GM21723 (cell line): ENCODE measurements at regions not wholly inside any gene's neighbourhood (a gene's known extent, or its start where the extent isn't known, plus 50 kb on each side); places are given as distances from the start of the nearest gene placed in this dataset.

ENCODE experiments used
- ATAC-seq: cut with Tn5 transposase; IDR thresholded peaks from one replicate; pipeline ENCODE4 v1.9.1; 2021; ENCODE audit warnings: mild to moderate bottlenecking, moderate library complexity; ENCODE audit not compliant: unreplicated experiment

- no peak for ATAC-seq
These were observed 359.9 kb upstream of the SLC14A2 start for GRCh38 chr18:45255197-45255890.

DNA sequence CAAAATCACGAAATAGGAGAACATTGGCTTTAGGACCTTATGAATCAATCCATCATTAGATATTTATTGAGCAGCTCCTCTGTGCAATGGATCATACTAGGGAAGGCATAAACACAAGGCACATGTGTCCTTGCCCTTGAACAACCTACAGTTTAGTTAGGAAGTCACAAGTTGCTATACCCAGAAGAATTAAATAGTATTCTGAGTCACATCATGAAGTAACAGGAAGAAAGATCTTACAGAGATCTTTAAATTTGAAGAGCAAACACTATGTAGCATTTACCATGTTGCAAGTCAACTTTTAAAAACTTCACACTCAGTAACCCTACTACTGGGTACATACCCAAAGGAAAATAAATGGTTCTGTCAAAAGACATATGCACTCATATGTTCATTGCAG, 355.2 kb upstream of the SLC14A2 start:
- ATAC-seq: no peak

DNA sequence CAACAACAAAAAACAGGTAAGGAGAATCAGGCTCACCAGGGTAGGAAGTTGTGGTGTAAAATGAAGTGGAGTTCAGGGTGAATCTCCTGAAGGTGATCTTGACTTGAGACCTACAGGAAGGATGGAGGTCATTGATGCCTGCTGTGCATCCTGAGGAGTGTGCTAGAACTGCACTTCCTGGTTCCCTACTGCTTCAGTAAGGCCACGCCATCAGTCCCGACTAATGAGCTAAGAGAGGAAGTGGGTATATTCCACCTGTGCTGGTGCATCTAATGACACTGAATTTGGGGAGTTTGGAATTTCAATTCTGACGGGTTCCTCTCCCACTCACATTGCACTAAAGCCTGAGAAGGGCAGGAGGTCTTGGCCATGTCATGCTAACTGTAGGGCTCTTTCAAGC, 349.3 kb upstream of the SLC14A2 start:
- ATAC-seq: no peak

DNA sequence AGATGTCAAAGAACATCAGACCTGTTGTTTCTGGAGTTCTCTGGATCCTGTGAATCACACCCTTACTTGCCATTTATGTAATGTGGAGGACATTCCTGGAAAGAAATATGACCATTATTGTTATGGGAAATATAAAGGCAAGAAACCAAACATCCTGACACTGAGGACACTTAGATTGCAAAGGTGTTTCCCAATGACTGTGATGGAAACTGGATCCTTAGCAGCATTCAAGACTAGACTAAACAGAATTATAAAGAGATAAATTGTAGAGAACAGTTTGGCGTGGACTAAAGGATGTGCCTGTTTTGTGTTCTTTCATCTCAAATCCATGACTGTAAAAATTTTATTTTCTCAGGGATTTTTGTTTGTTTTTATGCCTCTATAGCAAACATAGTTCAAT, 347.7 kb upstream of the SLC14A2 start:
- ATAC-seq: no peak

- ATAC-seq: no peak
These were observed 346.7 kb upstream of the SLC14A2 start for GRCh38 chr18:45268583-45268982.

DNA sequence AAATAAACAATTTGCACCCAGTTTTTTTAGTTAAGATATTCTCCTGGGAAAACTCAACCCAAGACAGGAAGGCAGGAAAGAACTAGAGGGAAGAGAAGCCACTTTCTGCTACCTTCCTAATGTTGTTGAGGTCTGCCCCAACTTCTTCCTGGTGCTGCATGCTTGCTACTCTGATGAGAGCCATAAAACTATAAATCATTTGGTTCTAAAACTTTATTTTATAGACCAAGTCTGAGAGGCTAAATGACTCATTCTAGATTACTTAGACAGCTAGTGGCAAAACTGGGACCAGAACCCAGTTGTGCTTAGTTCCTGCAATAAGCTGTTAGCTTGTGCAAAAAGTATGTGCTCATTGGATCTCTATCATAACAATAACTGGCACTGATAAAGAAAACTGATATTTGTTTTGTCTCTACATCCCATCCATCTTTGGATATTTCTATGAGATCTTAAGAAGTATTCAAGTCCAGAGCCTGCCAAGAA, 344.9 kb upstream of the SLC14A2 start:
- no peak for ATAC-seq

GRCh38 chr18:45274026-45274425, 341.2 kb upstream of the SLC14A2 start:
- no peak for ATAC-seq

DNA sequence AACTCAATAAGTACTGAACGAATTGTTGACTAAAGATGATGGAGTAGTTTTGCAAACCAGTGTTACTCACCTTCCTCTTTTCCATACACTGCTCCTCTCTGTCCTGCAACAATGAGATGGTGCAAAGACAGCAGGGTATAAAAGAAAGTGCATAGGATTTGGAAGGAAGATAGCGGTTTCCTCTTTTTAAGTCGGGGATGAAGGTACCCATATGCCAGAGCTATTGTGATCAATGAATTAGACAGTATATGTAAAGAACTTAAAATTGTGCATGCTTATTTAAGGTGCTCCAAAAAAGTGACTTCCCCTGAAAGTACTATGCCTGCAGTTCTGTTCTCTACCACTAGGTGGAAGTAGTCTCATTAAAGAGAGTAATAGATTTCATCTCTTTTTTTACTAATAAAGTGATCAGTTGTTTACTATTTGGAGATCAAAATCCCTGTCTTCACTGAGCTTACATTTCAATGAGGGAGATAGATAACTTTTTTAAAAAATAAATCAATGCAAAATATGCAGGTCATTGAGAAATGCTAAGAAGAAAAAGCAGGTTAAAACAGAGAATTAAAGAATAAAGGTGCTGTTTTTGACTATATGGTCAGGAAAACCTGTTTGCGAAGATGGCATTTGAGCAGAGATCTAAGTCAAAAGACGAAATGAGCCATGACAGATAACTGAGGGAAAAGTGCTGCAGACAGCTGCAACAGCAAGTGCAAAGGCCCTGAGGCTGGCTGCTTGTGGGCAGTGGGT, 339.7 kb upstream of the SLC14A2 start:
- no peak for ATAC-seq

DNA sequence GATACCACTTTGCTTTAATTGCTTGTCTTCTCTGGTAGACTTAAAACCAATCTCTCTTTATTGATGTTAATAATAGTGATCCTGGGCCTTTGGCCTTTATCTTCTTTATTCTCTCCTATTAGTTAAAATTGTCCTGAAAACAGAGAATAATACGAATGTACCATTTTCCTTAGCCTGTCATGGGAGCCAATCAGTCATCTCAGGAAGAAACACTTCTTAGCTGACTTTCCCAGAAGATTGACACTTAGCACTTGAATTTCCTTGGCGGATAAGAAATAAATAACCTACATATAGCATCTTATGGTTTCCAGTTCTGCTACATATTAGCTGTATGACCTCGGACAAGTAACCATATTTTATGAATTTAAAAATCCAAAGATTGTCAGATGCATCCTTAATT, 338.4 kb upstream of the SLC14A2 start:
- ATAC-seq: no peak

GRCh38 chr18:45277908-45278307, 337.4 kb upstream of the SLC14A2 start:
- ATAC-seq: no peak

- no peak for ATAC-seq
These were observed 334.6 kb upstream of the SLC14A2 start for GRCh38 chr18:45280481-45281276.

GRCh38 chr18:45282101-45282812, 333.0 kb upstream of the SLC14A2 start:
- no peak for ATAC-seq

DNA sequence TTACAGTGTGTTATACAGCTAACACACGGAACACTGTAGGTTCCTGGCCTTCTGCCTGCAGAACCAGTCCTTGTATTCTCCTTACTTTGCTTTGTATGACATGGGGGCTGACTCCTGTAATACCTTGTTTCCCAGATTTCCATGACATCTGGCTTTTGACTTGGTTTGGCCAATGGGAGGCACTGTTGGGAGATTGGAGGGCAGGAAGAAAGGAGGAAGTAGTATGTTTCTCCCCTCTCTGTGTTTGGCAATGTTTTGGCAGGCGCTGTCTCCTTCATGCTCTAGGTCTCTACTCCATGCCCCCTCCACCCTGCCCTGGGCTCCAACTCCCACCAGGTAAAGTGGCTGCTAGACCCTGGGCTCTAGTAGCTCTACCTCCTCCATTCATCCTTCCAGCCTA, 331.1 kb upstream of the SLC14A2 start:
- ATAC-seq: no peak

DNA sequence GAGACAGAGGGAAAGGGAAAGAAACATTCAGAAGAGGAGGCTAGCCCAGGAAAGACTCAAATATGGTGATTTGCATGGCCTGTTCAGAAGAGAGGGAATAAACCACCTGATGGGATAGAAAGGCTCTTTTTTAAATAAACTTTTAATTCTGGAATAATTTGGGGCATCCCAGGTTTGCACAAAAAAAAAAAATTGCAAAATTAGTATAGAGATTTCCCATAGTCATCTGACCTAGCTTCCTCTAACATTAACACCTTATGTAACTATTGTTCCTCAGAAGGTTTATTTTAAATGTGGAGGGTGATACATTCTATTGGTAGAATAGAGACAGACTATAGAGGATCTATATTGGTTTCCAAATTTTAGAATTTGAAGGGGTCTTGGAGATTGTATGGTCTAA, 330.4 kb upstream of the SLC14A2 start:
- no peak for ATAC-seq

DNA sequence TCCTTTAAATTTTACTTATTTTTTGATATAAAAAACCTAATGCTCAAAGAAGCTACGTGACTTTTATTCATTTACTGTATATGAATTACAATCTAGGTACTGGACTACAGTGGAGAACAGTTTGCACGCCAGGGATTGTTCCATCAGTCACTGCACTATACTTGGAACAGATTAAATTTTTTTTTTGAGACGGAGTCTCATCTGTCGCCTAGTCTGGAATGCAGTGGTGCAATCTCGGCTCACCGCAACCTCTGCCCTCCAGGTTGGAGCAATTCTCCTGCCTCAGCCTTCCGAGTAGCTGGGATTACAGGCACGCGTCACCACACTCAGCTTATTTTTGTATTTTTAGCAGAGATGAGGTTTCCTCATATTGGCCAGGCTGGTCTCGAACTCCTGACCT, 330.0 kb upstream of the SLC14A2 start:
- ATAC-seq: no peak

GRCh38 chr18:45286431-45286830, 328.8 kb upstream of the SLC14A2 start:
- ATAC-seq: no peak

DNA sequence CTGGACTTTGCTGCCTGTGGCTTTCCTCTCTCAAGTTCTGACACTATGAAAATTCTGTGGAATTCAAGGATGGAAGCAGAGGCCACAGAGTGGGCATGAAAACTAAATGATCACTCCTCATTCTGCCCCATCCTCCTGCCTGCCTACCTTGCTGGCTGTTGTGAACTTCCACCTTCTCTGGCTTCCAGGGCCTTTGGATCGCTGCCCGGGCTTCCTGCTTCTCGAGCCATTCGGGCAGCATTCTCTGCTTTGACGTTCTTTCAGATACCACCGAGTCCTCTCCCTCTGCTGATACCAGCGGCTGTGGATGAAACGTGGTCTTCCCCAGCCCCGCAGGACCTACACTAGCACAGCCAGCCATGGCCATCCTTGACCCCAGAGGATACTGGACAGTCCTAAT, 327.7 kb upstream of the SLC14A2 start:
- ATAC-seq: no peak

- ATAC-seq: no peak
These were observed 324.9 kb upstream of the SLC14A2 start for GRCh38 chr18:45290364-45290763.

DNA sequence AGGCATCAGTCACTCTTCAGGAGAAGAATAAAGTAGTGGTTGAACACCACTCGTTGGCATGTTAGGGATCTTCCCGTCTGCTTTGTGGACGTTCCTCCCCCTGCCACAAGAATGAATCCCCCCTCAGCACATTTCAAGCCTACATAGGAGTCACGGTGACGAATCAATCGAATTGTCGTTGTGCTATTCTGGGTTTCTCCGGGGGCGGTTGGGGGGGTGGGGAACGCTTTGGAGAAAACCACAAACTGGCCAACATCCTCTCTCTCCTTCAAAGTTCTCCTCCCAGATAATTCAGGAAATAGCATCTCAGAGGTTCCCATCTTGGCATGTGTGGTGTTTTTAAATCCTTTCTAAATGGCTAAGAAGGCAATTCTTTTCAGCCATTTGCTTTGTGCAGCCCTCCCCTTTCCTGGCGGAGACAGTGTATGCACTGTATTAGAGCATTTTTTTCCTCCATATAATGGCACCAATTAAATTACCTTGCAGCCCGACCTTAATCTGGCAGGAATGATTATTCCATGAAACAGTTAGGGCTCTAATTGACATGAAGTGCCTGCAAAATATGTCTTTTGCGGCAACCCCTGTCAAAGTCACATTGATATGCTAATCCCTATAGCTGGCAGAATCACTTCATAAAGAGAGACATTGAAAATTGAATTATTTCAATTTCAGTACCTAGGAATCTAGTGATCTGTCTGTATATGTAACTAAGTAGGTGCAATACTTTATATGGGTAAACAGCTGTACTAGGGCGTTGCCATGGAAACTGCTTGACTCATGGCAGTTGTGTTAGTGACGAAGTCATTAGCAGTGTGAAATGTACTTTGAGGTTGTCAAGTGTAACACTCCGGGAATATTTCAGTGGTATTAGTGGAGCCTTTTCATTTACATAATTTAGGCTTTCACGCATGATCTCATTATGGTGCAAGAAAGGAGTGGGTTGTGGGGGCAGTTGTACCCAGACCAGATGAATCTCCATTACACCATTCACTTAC, 323.4 kb upstream of the SLC14A2 start:
- ATAC-seq: no peak

DNA sequence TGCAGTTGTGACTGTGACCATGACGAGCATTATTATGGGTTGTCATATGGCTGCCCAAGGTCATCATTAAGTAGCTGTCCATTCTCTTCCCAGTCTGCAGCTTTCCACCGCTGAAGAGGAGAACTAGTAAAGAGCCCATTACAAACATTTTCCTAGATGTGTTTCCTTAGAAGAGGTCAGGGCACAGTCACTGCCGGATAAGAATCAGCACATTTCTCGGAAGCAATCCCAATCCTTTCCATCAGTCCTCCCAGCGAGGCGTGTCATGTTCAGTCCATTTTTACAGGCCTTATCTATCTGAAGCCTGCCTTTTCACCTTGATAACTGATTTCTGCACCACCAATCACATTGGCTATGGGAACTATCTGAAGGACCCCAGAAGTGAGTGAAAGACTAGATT, 319.9 kb upstream of the SLC14A2 start:
- no peak for ATAC-seq
